Neural progenitor cell (in vitro differentiated cells): ENCODE measurements at regions not wholly inside any gene's neighbourhood (a gene's known extent, or its start where the extent isn't known, plus 50 kb on each side); places are given as distances from the start of the nearest gene placed in this dataset.

Experiments used
- DNase-seq: peaks from one replicate; pipeline ENCODE4 v3.0.0-alpha.2; 2016; ENCODE audit warnings: low spot score
- H2AFZ ChIP-seq: fragments of 200-600 bp; sonication (generic); replicated peaks from 2 replicates; pipeline ENCODE4 v1.6.1; 2016; ENCODE audit warnings: antibody characterized with exemption
- H3F3A ChIP-seq: fragments of 200-600 bp; sonication (generic); 2 replicates; pipeline ENCODE4 v1.6.1; 2016; ENCODE audit warnings: antibody characterized with exemption, low read depth
- H3K27ac ChIP-seq: fragments of 200-600 bp; sonication (generic); 2 replicates; pipeline ENCODE4 v1.5.1; 2016; ENCODE audit warnings: mild to moderate bottlenecking
- H3K27me3 ChIP-seq: fragments of 200-600 bp; sonication (generic); 2 replicates; pipeline ENCODE4 v1.6.1; 2016; ENCODE audit warnings: mild to moderate bottlenecking, moderate library complexity
- H3K36me3 ChIP-seq: fragments of 200-600 bp; sonication (generic); 2 replicates; pipeline ENCODE4 v1.5.1; 2016
- H3K4me1 ChIP-seq: fragments of 200-600 bp; sonication (generic); 2 replicates; pipeline ENCODE4 v1.6.1; 2016; ENCODE audit warnings: mixed run types
- H3K4me2 ChIP-seq: fragments of 200-600 bp; sonication (generic); 2 replicates; pipeline ENCODE4 v1.6.1; 2016
- H3K4me3 ChIP-seq: fragments of 200-600 bp; sonication (generic); 2 replicates; pipeline ENCODE4 v1.5.1; 2016
- H3K79me2 ChIP-seq: fragments of 200-600 bp; sonication (generic); 2 replicates; pipeline ENCODE4 v1.6.1; 2016; ENCODE audit warnings: low read depth
- H3K9ac ChIP-seq: fragments of 200-600 bp; sonication (generic); 2 replicates; pipeline ENCODE4 v1.6.1; 2016
- H3K9me3 ChIP-seq: fragments of 200-600 bp; sonication (generic); 2 replicates; pipeline ENCODE4 v1.5.1; 2016; ENCODE audit warnings: low read depth
- H4K20me1 ChIP-seq: fragments of 200-600 bp; sonication (generic); 2 replicates; pipeline ENCODE4 v1.6.1; 2016; ENCODE audit warnings: low read depth
- H3K27ac Mint-ChIP-seq: 3 replicates; pipeline ENCODE4 v1.8.0; 2021; ENCODE audit warnings: mixed read lengths
- H3K27me3 Mint-ChIP-seq: 2 replicates; pipeline ENCODE4 v1.8.0; 2022; ENCODE audit warnings: low read depth, mild to moderate bottlenecking, inconsistent platforms, moderate library complexity, mixed read lengths; ENCODE audit not compliant: insufficient read depth
- H3K36me3 Mint-ChIP-seq: 3 replicates; pipeline ENCODE4 v1.8.0; 2021; ENCODE audit warnings: mixed read lengths
- H3K4me1 Mint-ChIP-seq: 3 replicates; pipeline ENCODE4 v1.8.0; 2021; ENCODE audit warnings: mixed read lengths
- H3K4me3 Mint-ChIP-seq: 3 replicates; pipeline ENCODE4 v1.8.0; 2021; ENCODE audit warnings: mild to moderate bottlenecking, moderate library complexity, mixed read lengths
- H3K9me3 Mint-ChIP-seq: 3 replicates; pipeline ENCODE4 v1.8.0; 2020; ENCODE audit warnings: mixed read lengths
- CTCF ChIP-seq: fragments of 200-600 bp; sonication (generic); IDR thresholded peaks from 2 replicates; pipeline ENCODE4 v1.5.1; 2017; ENCODE audit warnings: antibody characterized with exemption, mild to moderate bottlenecking
- EZH2 ChIP-seq: fragments of 200-600 bp; sonication (generic); IDR thresholded peaks from 2 replicates; pipeline ENCODE4 v1.6.1; 2017; ENCODE audit warnings: antibody characterized with exemption, mild to moderate bottlenecking, moderate library complexity
- EZH2phosphoT487 ChIP-seq: fragments of 200-600 bp; sonication (generic); IDR thresholded peaks from 2 replicates; pipeline ENCODE4 v1.6.1; 2017; ENCODE audit warnings: antibody characterized with exemption

GRCh38 chr7:157482517-157483087, 145.8 kb downstream of the DNAJB6 start:
- Histone ChIP-seq H3K27me3 (peaks cover 9% of the 10 kb centered on the region), H3F3A (peaks cover 5% of the 10 kb centered on the region), H3K27ac (no peak overlapping the region), H3K79me2 (no peaks in the 10 kb centered on the region), H3K4me2 (no peak overlapping the region), H3K9me3 (no peaks in the 10 kb centered on the region), H3K9ac (no peak overlapping the region), H3K4me1 (no peaks in the 10 kb centered on the region), H4K20me1 (no peaks in the 10 kb centered on the region), H2AFZ (no peak overlapping the region), H3K4me3 (no peak overlapping the region), H3K36me3 (no peaks in the 10 kb centered on the region)
- H3K4me3 Mint-ChIP-seq, result no peak overlapping the region
- peak overlapping the region; percentile 74 for H3K27ac Mint-ChIP-seq
- peaks cover 4% of the 10 kb centered on the region for H3K9me3 Mint-ChIP-seq
- peaks cover 27% of the 10 kb centered on the region for H3K4me1 Mint-ChIP-seq
- peaks cover 15% of the 10 kb centered on the region for H3K27me3 Mint-ChIP-seq
- peaks cover 2% of the 10 kb centered on the region for H3K36me3 Mint-ChIP-seq
- no peak for DNase-seq
- TF ChIP-seq CTCF, result no peak
- TF ChIP-seq EZH2phosphoT487, result no peak
- TF ChIP-seq EZH2, result no peak

GRCh38 chr7:157483515-157483914, 146.7 kb downstream of the DNAJB6 start:
- Histone ChIP-seq H3K27me3 (peaks cover 6% of the 10 kb centered on the region), H3K4me2 (no peak overlapping the region), H3K9ac (no peak overlapping the region), H3K27ac (no peak overlapping the region), H2AFZ (no peak overlapping the region), H3K4me3 (no peak overlapping the region), H4K20me1 (no peaks in the 10 kb centered on the region), H3K9me3 (no peaks in the 10 kb centered on the region), H3K79me2 (no peaks in the 10 kb centered on the region), H3K36me3 (no peaks in the 10 kb centered on the region), H3K4me1 (no peaks in the 10 kb centered on the region), H3F3A (peaks cover 5% of the 10 kb centered on the region)
- peaks cover 4% of the 10 kb centered on the region for H3K9me3 Mint-ChIP-seq
- DNase-seq, result no peak
- no peaks in the 10 kb centered on the region for H3K36me3 Mint-ChIP-seq
- peak overlapping the region; percentile 57 for H3K27ac Mint-ChIP-seq
- no peak overlapping the region for H3K4me3 Mint-ChIP-seq
- H3K4me1 Mint-ChIP-seq, result peaks cover 29% of the 10 kb centered on the region
- peaks cover 15% of the 10 kb centered on the region for H3K27me3 Mint-ChIP-seq
- no peak for TF ChIP-seq EZH2phosphoT487

GRCh38 chr7:157483971-157484410, 147.2 kb downstream of the DNAJB6 start:
- Histone ChIP-seq H4K20me1 (no peaks in the 10 kb centered on the region), H3F3A (peaks cover 5% of the 10 kb centered on the region), H3K9ac (no peak overlapping the region), H2AFZ (no peak overlapping the region), H3K79me2 (no peaks in the 10 kb centered on the region), H3K27ac (no peak overlapping the region), H3K9me3 (no peaks in the 10 kb centered on the region), H3K4me2 (no peak overlapping the region), H3K4me1 (no peaks in the 10 kb centered on the region), H3K4me3 (no peak overlapping the region), H3K36me3 (no peaks in the 10 kb centered on the region), H3K27me3 (peaks cover 1% of the 10 kb centered on the region)
- Mint-ChIP-seq H3K9me3 (peaks cover 4% of the 10 kb centered on the region), H3K36me3 (no peaks in the 10 kb centered on the region), H3K4me1 (peaks cover 29% of the 10 kb centered on the region), H3K4me3 (no peak overlapping the region), H3K27me3 (peaks cover 12% of the 10 kb centered on the region), H3K27ac (no peak overlapping the region)
- no peak for DNase-seq
- TF ChIP-seq EZH2phosphoT487 (no peak), CTCF (no peak), EZH2 (no peak)

- H3K4me3 Mint-ChIP-seq, result no peak overlapping the region
- no peak overlapping the region for H3K27ac Mint-ChIP-seq
- Histone ChIP-seq H3K4me2 (no peak overlapping the region), H4K20me1 (no peaks in the 10 kb centered on the region), H2AFZ (no peak overlapping the region), H3K27me3 (no peaks in the 10 kb centered on the region), H3K27ac (no peak overlapping the region), H3K79me2 (no peaks in the 10 kb centered on the region), H3K36me3 (no peaks in the 10 kb centered on the region), H3K9ac (no peak overlapping the region), H3K4me1 (no peaks in the 10 kb centered on the region), H3K4me3 (no peak overlapping the region), H3F3A (peaks cover 5% of the 10 kb centered on the region), H3K9me3 (no peaks in the 10 kb centered on the region)
- TF ChIP-seq EZH2phosphoT487 (no peak), EZH2 (no peak), CTCF (no peak)
- peaks cover 12% of the 10 kb centered on the region for H3K27me3 Mint-ChIP-seq
- H3K36me3 Mint-ChIP-seq, result no peaks in the 10 kb centered on the region
- no peak for DNase-seq
- peaks cover 4% of the 10 kb centered on the region for H3K9me3 Mint-ChIP-seq
- peaks cover 29% of the 10 kb centered on the region for H3K4me1 Mint-ChIP-seq
These were observed 147.7 kb downstream of the DNAJB6 start for GRCh38 chr7:157484411-157485081.
